Sigmoid colon (tissue), 6 donors: ENCODE measurements at regions not wholly inside any gene's neighbourhood (a gene's known extent, or its start where the extent isn't known, plus 50 kb on each side); places are given as distances from the start of the nearest gene placed in this dataset.

Source experiments
- DNase-seq: peaks from one replicate; pipeline ENCODE4 v3.0.0-alpha.2; 2019
- H3K27ac ChIP-seq, 4 donors: fragments of 200-600 bp; sonication (generic); one replicate each; pipeline ENCODE4 v1.5.1; 2016 to 2019; ENCODE audit warnings: mild to moderate bottlenecking in 1 of 4
- H3K27me3 ChIP-seq, 3 donors: fragments of 200-600 bp; sonication (generic); one replicate each; pipeline ENCODE4 v1.5.1; 2019; ENCODE audit warnings: mild to moderate bottlenecking in 1 of 3
- H3K36me3 ChIP-seq, 4 donors: fragments of 200-600 bp; sonication (generic); one replicate each; pipeline ENCODE4 v1.5.1; 2016 to 2019
- H3K4me1 ChIP-seq, 4 donors: fragments of 200-600 bp; sonication (generic); one replicate each; pipeline ENCODE4 v1.5.1; 2017 to 2019
- H3K4me3 ChIP-seq, 4 donors: fragments of 200-600 bp; sonication (generic); one replicate each; pipeline ENCODE4 v1.5.1; 2017 to 2019; ENCODE audit warnings: mild to moderate bottlenecking in 2 of 4, moderate library complexity in 1 of 4
- H3K9me3 ChIP-seq, 4 donors: fragments of 200-600 bp in 3 of 4; sonication (generic) in 3 of 4; one replicate each; pipeline versions ENCODE4 v1.5.1 to v1.6.1; 2013 to 2019
- EP300 ChIP-seq, 4 donors: sonication (generic); formaldehyde crosslinking; IDR thresholded peaks; one replicate each; pipeline ENCODE4 v1.6.1; 2017; ENCODE audit warnings: antibody characterized with exemption in 4 of 4
- POLR2A ChIP-seq, 2 donors: fragments of 450-650 bp; IDR thresholded peaks; one replicate each; pipeline ENCODE4 v1.6.1; 2016; ENCODE audit warnings: antibody characterized with exemption in 2 of 2, mild to moderate bottlenecking in 2 of 2, moderate library complexity in 2 of 2
- POLR2AphosphoS5 ChIP-seq, 4 donors: sonication (generic); formaldehyde crosslinking; IDR thresholded peaks; one replicate each; pipeline ENCODE4 v1.6.1; 2017; ENCODE audit warnings: antibody characterized with exemption in 4 of 4
- WGBS, 2 donors: extraction: QIAGEN DNeasy Blood & Tissue Kit; methylation state at CpG; one replicate each; pipeline ENCODE4 v1.1.7; 2013; 5-methylcytosine and 5-hydroxymethylcytosine counted together
- intact Hi-C: fragments of 100-400 bp; cut with DNase I; formaldehyde crosslinking; loops from one replicate; pipeline ENCODE4 v1.15.1; 2023
- TF ChIP-seq, protein P1 (sequence below), 4 experiments: fragments of 450-650 bp in 3 of 4; fragments of 200-600 bp in 1 of 4; IDR thresholded peaks; one replicate each; pipeline ENCODE4 v1.5.1; 2016 to 2019; ENCODE audit warnings: antibody characterized with exemption in 4 of 4, mild to moderate bottlenecking in 3 of 4, moderate library complexity in 2 of 4
- donor health status: healthy with polysubstance abuse.
- donor health status: healthy.

DNA sequence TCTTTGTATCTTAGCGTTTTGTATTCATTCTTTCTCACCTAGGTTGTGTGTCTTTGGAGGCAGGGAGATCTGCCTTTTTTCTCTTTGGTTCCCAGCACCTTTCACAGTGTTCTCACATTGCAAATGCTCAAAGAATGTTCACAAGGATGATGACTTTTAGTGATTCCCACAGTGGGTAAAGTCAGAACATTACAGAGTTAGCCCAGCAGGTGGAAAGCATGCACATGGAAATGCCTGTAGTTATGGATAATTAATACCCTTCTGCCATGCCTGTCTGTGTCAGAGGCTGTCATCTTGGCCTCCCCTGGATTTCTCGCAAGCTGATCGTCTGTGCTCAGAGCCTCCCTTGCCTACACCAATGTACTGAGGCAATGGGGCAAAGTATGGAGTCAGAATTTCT lies 458.9 kb downstream of the LMO4 start:
- WGBS, 2 donors, result 57 to 59% methylated on average over 3 of the region's 3 CpGs
- Histone ChIP-seq H3K27me3 (no peaks in the 10 kb centered on the region), H3K27ac (no peak overlapping the region), H3K4me1 (peaks cover 0 to 7% (median 2%) of the 10 kb centered on the region in 4 donors), H3K9me3 (peaks cover 0 to 2% (median 0%) of the 10 kb centered on the region in 4 donors), H3K36me3 (no peaks in the 10 kb centered on the region), H3K4me3 (no peak overlapping the region)
- DNase-seq, result no peak
- no peak for TF ChIP-seq POLR2AphosphoS5 (IDR thresholded peaks at IDR 0.05)
- TF ChIP-seq, protein P1, sequence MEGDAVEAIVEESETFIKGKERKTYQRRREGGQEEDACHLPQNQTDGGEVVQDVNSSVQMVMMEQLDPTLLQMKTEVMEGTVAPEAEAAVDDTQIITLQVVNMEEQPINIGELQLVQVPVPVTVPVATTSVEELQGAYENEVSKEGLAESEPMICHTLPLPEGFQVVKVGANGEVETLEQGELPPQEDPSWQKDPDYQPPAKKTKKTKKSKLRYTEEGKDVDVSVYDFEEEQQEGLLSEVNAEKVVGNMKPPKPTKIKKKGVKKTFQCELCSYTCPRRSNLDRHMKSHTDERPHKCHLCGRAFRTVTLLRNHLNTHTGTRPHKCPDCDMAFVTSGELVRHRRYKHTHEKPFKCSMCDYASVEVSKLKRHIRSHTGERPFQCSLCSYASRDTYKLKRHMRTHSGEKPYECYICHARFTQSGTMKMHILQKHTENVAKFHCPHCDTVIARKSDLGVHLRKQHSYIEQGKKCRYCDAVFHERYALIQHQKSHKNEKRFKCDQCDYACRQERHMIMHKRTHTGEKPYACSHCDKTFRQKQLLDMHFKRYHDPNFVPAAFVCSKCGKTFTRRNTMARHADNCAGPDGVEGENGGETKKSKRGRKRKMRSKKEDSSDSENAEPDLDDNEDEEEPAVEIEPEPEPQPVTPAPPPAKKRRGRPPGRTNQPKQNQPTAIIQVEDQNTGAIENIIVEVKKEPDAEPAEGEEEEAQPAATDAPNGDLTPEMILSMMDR (IDR thresholded peaks at IDR 0.05), result no peak
- no peak for TF ChIP-seq EP300 (IDR thresholded peaks at IDR 0.05)
- no peak for TF ChIP-seq POLR2A (IDR thresholded peaks at IDR 0.05)
- intact Hi-C loops, result loop anchor here (10.0 kb wide), 1 partner anchor 453 kb away; no protein-coding TSS in a partner anchor

DNA sequence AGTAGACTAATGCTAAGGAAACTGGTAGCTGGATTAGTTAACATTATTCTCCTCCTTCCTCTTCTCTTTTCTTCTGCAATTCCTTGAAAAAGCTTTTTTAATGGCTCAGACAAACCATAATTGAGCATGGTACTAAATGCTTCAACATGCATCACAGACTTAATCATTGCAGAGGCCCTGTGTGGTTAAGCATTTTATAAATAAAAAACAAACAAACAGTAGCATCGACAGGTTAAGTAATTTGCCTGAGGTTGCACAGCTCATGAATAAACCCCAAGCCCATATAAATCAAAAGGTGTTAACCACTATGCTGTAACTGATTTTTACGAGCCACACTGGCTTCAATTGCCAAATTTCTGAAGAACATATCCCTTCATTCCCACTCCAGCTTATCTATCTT lies 462.1 kb downstream of the LMO4 start:
- WGBS, 2 donors, result 67 to 77% methylated on average over 2 of the region's 2 CpGs
- Histone ChIP-seq H3K4me3 (no peak overlapping the region), H3K9me3 (no peaks in the 10 kb centered on the region), H3K4me1 (peaks cover 0 to 7% (median 0%) of the 10 kb centered on the region in 4 donors), H3K27ac (no peak overlapping the region), H3K27me3 (no peaks in the 10 kb centered on the region), H3K36me3 (no peaks in the 10 kb centered on the region)
- TF ChIP-seq, protein P1 (IDR thresholded peaks at IDR 0.05), result no peak
- no peak for TF ChIP-seq POLR2AphosphoS5 (IDR thresholded peaks at IDR 0.05)
- intact Hi-C loops, result no loop called here
- DNase-seq, result no peak

DNA sequence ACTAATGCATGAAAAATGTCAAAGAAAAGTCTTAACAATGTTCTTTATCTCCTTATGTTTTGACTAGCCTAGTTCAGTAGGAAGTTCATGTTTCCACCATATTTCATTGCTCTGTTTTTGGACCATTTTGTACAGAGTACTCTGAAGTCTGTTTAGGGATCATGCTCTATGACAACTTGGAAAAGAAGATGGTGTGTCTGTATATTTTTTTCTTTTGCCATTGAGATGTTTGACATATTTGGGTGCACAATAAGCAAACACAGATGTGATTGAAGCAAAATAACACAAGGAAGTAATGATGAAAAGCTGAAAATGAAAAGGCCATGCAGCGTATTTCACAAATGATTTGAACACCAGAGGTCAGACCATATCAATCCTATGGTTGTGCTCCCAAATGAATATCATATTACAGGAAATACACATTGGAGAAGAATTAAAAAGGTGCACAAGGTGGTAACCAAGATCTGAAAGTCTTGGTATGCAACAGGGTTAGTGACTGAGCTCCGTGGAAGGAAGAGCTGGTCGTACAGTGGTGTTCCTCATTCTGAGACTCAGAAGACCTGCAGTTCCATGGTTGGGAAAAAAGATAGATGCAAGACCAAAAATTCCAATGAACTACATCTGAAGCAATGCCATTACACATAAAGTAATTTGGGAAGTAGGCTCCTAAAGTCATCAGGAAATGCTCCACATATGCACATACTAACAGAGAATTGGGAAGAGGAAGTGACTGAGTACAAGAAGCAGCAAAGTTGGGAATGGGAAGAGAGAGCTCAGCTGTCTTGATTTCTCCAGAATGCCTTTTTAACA lies 463.5 kb downstream of the LMO4 start:
- H3K27me3 ChIP-seq, result no peaks in the 10 kb centered on the region
- no peak for TF ChIP-seq EP300 (IDR thresholded peaks at IDR 0.05)
- TF ChIP-seq, protein P1 (IDR thresholded peaks at IDR 0.05), result no peak
- TF ChIP-seq POLR2AphosphoS5 (IDR thresholded peaks at IDR 0.05), result no peak
- TF ChIP-seq POLR2A (IDR thresholded peaks at IDR 0.05), result no peak
- DNase-seq, result no peak
- WGBS, 2 donors, result 91 to 92% methylated on average over 3 of the region's 3 CpGs
- peaks cover 0 to 7% (median 0%) of the 10 kb centered on the region in 4 donors for H3K4me1 ChIP-seq
- no peak overlapping the region for H3K4me3 ChIP-seq
- H3K9me3 ChIP-seq, result no peaks in the 10 kb centered on the region
- intact Hi-C loops, result no loop called here
- no peaks in the 10 kb centered on the region for H3K36me3 ChIP-seq
- H3K27ac ChIP-seq, result no peak overlapping the region

DNA sequence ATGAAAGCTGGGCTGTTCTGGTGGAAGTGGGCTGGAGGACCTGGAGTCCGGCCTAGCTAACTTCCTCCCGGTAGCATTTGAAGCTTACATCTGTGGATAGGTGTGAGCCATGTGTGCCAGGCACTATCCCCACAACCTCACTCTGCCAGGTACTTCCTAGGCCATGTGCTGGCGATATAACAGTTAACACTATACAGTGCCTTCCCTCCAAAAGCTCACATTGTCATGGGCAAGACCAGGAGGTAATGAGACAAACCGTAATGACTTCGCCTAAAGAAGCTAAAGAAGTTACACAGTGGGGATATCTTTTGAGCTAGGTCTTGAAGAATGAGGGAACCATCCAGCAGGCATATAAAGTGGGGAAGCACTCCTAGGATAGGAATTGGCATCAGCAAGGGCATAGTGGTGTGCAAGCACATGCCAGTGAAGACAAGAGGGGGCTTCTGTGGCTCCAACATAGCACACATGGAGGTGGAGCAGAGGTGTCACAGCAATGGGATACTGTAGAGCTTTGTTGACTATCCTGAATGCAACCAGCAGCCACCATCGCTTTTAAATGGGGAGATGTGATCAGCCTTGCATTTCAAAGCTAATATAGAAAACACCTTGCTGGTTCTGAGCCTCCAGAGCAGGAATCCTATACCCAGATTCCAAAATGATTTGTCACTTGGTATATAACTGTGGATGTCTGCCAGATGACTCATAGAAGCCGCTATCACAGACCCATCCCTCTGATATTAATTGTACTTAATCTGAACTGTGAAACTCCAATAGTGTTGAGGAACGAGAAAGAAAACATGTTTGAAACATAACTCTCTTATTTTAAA lies 466.3 kb downstream of the LMO4 start:
- H3K4me3 ChIP-seq, result no peak overlapping the region
- H3K4me1 ChIP-seq, result peaks cover 0 to 7% (median 0%) of the 10 kb centered on the region in 4 donors
- no peaks in the 10 kb centered on the region for H3K36me3 ChIP-seq
- TF ChIP-seq POLR2A (IDR thresholded peaks at IDR 0.05), result no peak
- no peak for TF ChIP-seq EP300 (IDR thresholded peaks at IDR 0.05)
- TF ChIP-seq POLR2AphosphoS5 (IDR thresholded peaks at IDR 0.05), result no peak
- TF ChIP-seq, protein P1 (IDR thresholded peaks at IDR 0.05), result no peak
- no peaks in the 10 kb centered on the region for H3K27me3 ChIP-seq
- H3K9me3 ChIP-seq, result no peaks in the 10 kb centered on the region
- DNase-seq, result no peak
- 71 to 82% methylated on average over 8 of the region's 8 CpGs for WGBS, 2 donors
- no peak overlapping the region for H3K27ac ChIP-seq
- intact Hi-C loops, result no loop called here
